OCI-LY3 (cell line): ENCODE measurements at regions not wholly inside any gene's neighbourhood (a gene's known extent, or its start where the extent isn't known, plus 50 kb on each side); places are given as distances from the start of the nearest gene placed in this dataset.
"Not testable (repeated sequence)": the region's sequence is repeated elsewhere in the genome, so short reads cannot be mapped to it uniquely, and the experiment has no call there.

ENCODE experiments used
- H2AFZ ChIP-seq: fragments of 200-600, 300-600 bp; shearing (Covaris generic); 2 replicates; pipeline ENCODE4 v1.6.0; 2014; ENCODE audit warnings: antibody characterized with exemption, low read depth, low read length
- H3K27ac ChIP-seq: fragments of 200-600, 300-600 bp; sonication (generic); 2 replicates; pipeline ENCODE4 v1.5.1; 2014; ENCODE audit warnings: mild to moderate bottlenecking, low read length, moderate library complexity, mixed read lengths
- H3K27me3 ChIP-seq: fragments of 200-600, 300-600 bp; sonication (generic); 2 replicates; pipeline ENCODE4 v1.6.1; 2014; ENCODE audit warnings: low read depth, low read length, mixed read lengths
- H3K36me3 ChIP-seq: fragments of 200-600, 300-600 bp; sonication (generic); replicated peaks from 2 replicates; pipeline ENCODE3; 2014; ENCODE audit warnings: low read depth, low read length, mixed read lengths
- H3K4me1 ChIP-seq: fragments of 300-600, 200-600 bp; sonication (generic); 2 replicates; pipeline ENCODE4 v1.6.1; 2014; ENCODE audit warnings: low read length, mixed read lengths
- H3K4me2 ChIP-seq: fragments of 200-600, 300-600 bp; sonication (generic); 2 replicates; pipeline ENCODE4 v1.6.1; 2014; ENCODE audit warnings: low read length, mixed read lengths
- H3K4me3 ChIP-seq: fragments of 300-600, 200-600 bp; sonication (generic); 2 replicates; pipeline ENCODE4 v1.5.1; 2014; ENCODE audit warnings: antibody characterized with exemption, mild to moderate bottlenecking, low read length, moderate library complexity
- H3K79me2 ChIP-seq: fragments of 300-600, 200-600 bp; shearing (Covaris generic); 2 replicates; pipeline ENCODE4 v1.6.1; 2014; ENCODE audit warnings: mild to moderate bottlenecking, low read length, mixed read lengths
- H3K9ac ChIP-seq: fragments of 300-600, 200-600 bp; shearing (Covaris generic); 2 replicates; pipeline ENCODE4 v1.6.0; 2014; ENCODE audit warnings: mild to moderate bottlenecking, low read length, moderate library complexity
- H3K9me3 ChIP-seq: fragments of 200-600, 300-600 bp; shearing (Covaris generic); 2 replicates; pipeline ENCODE4 v1.6.1; 2014; ENCODE audit warnings: low read length, mixed read lengths; ENCODE audit not compliant: insufficient read depth
- H4K20me1 ChIP-seq: fragments of 200-600, 300-600 bp; sonication (generic); 2 replicates; pipeline ENCODE4 v1.6.1; 2016; ENCODE audit warnings: low read length, mixed read lengths; ENCODE audit not compliant: insufficient read depth
- CTCF ChIP-seq: fragments of 200-600, 300-600 bp; sonication (generic); IDR thresholded peaks from 2 replicates; pipeline ENCODE4 v1.5.1; 2014; ENCODE audit warnings: antibody characterized with exemption, low read length, low read depth
- EZH2phosphoT487 ChIP-seq: fragments of 200-600 bp; shearing (Covaris generic); IDR thresholded peaks from 2 replicates; pipeline ENCODE4 v1.6.1; 2018; ENCODE audit warnings: antibody characterized with exemption, mixed run types, low read depth

DNA sequence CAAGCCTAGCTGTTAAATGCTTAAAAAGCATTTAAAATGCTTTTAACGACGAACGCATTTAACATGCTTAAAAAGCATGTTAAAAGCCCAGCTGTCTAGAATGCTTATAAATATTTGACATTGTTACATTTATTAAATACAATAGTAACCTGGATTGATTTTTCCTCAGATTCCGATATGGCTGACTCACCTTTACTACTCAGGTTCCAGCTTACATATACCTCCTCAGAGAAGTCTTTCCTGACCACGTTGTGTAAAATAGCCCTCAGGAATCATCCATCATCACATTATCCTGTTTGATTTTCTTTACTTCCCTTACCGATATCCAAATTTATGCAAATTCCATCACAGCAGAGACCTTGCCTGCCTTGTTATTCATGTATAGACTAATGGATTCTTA lies 51.4 kb downstream of the SLC41A2 start:
- Histone ChIP-seq H3K27ac (no peak overlapping the region), H3K4me1 (no peaks in the 10 kb centered on the region), H3K4me2 (no peak overlapping the region), H3K9ac (no peak overlapping the region), H3K27me3 (no peaks in the 10 kb centered on the region), H4K20me1 (no peaks in the 10 kb centered on the region), H3K4me3 (no peak overlapping the region), H3K79me2 (no peaks in the 10 kb centered on the region), H2AFZ (no peak overlapping the region), H3K36me3 (peaks cover 17% of the 10 kb centered on the region), H3K9me3 (no peaks in the 10 kb centered on the region)
- TF ChIP-seq EZH2phosphoT487 (no peak), CTCF (no peak)

DNA sequence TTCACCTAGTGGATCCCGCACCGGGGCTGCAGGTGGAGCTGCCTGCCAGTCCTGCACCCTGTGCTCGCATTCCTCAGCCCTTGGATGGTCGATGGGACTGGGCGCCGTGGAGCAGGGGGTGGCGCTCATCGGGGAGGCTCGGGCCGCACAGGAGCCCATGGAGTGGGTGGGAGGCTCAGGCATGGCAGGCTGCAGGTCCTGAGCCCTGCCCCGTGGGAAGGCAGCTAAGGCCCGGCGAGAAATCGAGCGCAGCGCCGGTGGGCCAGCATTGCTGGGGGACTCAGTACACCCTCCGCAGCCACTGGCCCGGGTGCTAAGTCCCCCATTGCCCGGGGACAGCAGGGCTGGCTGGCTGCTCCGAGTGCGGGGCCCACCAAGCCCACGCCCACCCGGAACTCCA lies 52.6 kb downstream of the SLC41A2 start:
- H3K36me3 ChIP-seq = peaks cover 17% of the 10 kb centered on the region
- H3K4me2 ChIP-seq, H3K4me1 ChIP-seq, H3K9me3 ChIP-seq, H2AFZ ChIP-seq, H3K4me3 ChIP-seq, H3K27me3 ChIP-seq, H3K79me2 ChIP-seq, H4K20me1 ChIP-seq, H3K9ac ChIP-seq, H3K27ac ChIP-seq: not testable (repeated sequence)

GRCh38 chr12:104903648-104904423 lies 54.3 kb downstream of the SLC41A2 start:
- Histone ChIP-seq H3K4me3 (no peak overlapping the region), H3K9ac (no peak overlapping the region), H3K4me2 (no peak overlapping the region), H4K20me1 (no peaks in the 10 kb centered on the region), H3K4me1 (peaks cover 4% of the 10 kb centered on the region; the same call in 1 of the 2 replicates), H3K36me3 (peaks cover 30% of the 10 kb centered on the region), H2AFZ (no peak overlapping the region), H3K79me2 (no peaks in the 10 kb centered on the region), H3K27ac (no peak overlapping the region), H3K27me3 (no peaks in the 10 kb centered on the region), H3K9me3 (0 out of 2 replicates have a peak, but pooled peaks cover 6% of the 10 kb centered on the region)
- no peak for TF ChIP-seq EZH2phosphoT487
- TF ChIP-seq CTCF = no peak

DNA sequence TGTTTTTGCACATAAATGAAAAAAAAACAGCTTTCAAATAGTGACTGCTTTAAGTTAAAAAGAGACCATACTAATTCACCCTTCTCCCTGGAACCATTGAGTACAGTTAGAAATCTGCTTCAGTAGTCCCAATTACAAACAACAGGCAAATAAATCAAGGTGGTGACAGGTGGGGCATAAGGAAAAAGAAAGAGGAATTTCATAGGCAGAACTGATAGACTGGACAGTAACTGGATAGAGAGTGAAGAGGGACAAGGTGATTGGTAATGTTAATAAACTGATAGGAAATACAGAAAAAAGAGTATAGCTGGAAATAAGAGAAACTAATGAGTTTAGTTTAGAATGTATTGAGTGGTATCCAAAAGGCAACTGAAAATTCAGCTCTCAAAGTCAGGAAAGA lies 56.0 kb downstream of the SLC41A2 start:
- Histone ChIP-seq H4K20me1 (no peaks in the 10 kb centered on the region), H3K9ac (no peak overlapping the region), H3K36me3 (peaks cover 30% of the 10 kb centered on the region), H3K79me2 (no peaks in the 10 kb centered on the region), H3K9me3 (0 out of 2 replicates have a peak, but pooled peaks cover 6% of the 10 kb centered on the region), H3K4me1 (peaks cover 4% of the 10 kb centered on the region; the same call in 1 of the 2 replicates), H3K4me3 (no peak overlapping the region), H3K4me2 (no peak overlapping the region), H3K27me3 (no peaks in the 10 kb centered on the region), H2AFZ (no peak overlapping the region), H3K27ac (no peak overlapping the region)
- TF ChIP-seq EZH2phosphoT487 = no peak
- TF ChIP-seq CTCF = no peak
